HEK293 (cell line): ENCODE measurements at regions not wholly inside any gene's neighbourhood (a gene's known extent, or its start where the extent isn't known, plus 50 kb on each side); places are given as distances from the start of the nearest gene placed in this dataset.

Experiments used
- GFI1B ChIP-seq: fragments of 450-650 bp; formaldehyde crosslinking; IDR thresholded peaks from 2 replicates; pipeline ENCODE4 v1.5.1; 2016; ENCODE audit warnings: missing biosample characterization, missing genetic modification characterization
- HOXA7 ChIP-seq: sonication (generic); formaldehyde crosslinking; IDR thresholded peaks from 2 replicates; pipeline ENCODE4 v1.8.1; 2022; ENCODE audit warnings: missing genetic modification reagents, borderline replicate concordance
- KLF7 ChIP-seq: fragments of 450-650 bp; formaldehyde crosslinking; IDR thresholded peaks from 2 replicates; pipeline ENCODE4 v1.5.1; 2016; ENCODE audit warnings: missing biosample characterization, missing genetic modification characterization, borderline replicate concordance
- ZIC2 ChIP-seq: fragments of 450-650 bp; formaldehyde crosslinking; IDR thresholded peaks from 2 replicates; pipeline ENCODE4 v1.5.1; 2016; ENCODE audit warnings: missing biosample characterization, missing genetic modification characterization
- ZNF140 ChIP-seq: fragments of 450-650 bp; formaldehyde crosslinking; IDR thresholded peaks from 2 replicates; pipeline ENCODE4 v1.5.1; 2016; ENCODE audit warnings: missing biosample characterization, missing genetic modification characterization
- ZNF174 ChIP-seq: fragments of 450-650 bp; formaldehyde crosslinking; IDR thresholded peaks from 2 replicates; pipeline ENCODE4 v1.5.0; 2017; ENCODE audit warnings: missing biosample characterization, mild to moderate bottlenecking, missing genetic modification characterization
- ZNF24 ChIP-seq: fragments of 450-650 bp; formaldehyde crosslinking; IDR thresholded peaks from 2 replicates; pipeline ENCODE4 v1.5.1; 2016; ENCODE audit warnings: missing biosample characterization, missing genetic modification characterization
- ZNF707 ChIP-seq: fragments of 450-650 bp; formaldehyde crosslinking; IDR thresholded peaks from 2 replicates; pipeline ENCODE4 v1.5.1; 2016; ENCODE audit warnings: missing biosample characterization, missing genetic modification characterization
- ZNF792 ChIP-seq: fragments of 450-650 bp; formaldehyde crosslinking; IDR thresholded peaks from 2 replicates; pipeline ENCODE4 v1.5.1; 2016; ENCODE audit warnings: missing biosample characterization, missing genetic modification characterization
- TF ChIP-seq, protein P1 (sequence below): fragments of 450-650 bp; formaldehyde crosslinking; IDR thresholded peaks from 2 replicates; pipeline ENCODE4 v1.5.1; 2016; ENCODE audit warnings: missing biosample characterization, missing genetic modification characterization
- TF ChIP-seq, protein P2 (sequence below): fragments of 450-650 bp; formaldehyde crosslinking; IDR thresholded peaks from 2 replicates; pipeline ENCODE4 v1.5.1; 2016; ENCODE audit warnings: missing biosample characterization, missing genetic modification characterization
- TF ChIP-seq, protein P3 (sequence below): fragments of 450-650 bp; formaldehyde crosslinking; IDR thresholded peaks from 2 replicates; pipeline ENCODE4 v1.5.1; 2016; ENCODE audit warnings: missing biosample characterization, missing genetic modification characterization, borderline replicate concordance

DNA sequence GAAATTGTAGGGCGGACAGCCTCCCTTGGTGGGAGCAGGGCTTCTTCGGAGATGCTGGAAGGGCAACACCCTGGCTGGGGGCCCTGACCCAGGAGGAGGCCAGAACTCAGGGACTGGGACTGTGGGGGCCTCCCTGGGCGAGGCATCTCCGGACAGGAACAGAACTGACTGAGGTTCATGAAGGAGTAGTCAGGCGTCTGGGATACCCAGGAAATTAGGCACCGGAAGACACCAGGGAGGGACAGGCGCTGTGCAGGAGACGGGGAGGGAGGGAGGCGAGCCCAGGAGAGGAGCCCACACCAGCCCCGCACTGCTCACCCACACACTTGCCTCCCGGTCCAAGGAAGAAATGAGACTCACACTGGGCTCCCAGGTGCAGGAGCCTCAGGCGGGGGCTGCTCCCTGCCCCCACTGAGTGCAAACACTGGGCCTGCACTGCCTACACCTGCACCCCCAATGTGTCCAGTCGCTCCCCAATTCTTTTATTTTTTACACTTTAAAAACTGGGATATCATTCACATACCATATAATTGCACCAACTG is 262.6 kb upstream of the SFSWAP start:
- TF ChIP-seq ZNF140 (tag by site-specific recombination) (no peak), GFI1B (tag by site-specific recombination) (no peak), ZNF792 (tag by site-specific recombination) (no peak), HOXA7 (CRISPR knock-in tag) (no peak), KLF7 (no peak), ZNF24 (tag by site-specific recombination) (no peak), ZNF707 (no peak), ZIC2 (tag by site-specific recombination) (no peak), ZNF174 (tag by site-specific recombination) (no peak)
- TF ChIP-seq, protein P1, sequence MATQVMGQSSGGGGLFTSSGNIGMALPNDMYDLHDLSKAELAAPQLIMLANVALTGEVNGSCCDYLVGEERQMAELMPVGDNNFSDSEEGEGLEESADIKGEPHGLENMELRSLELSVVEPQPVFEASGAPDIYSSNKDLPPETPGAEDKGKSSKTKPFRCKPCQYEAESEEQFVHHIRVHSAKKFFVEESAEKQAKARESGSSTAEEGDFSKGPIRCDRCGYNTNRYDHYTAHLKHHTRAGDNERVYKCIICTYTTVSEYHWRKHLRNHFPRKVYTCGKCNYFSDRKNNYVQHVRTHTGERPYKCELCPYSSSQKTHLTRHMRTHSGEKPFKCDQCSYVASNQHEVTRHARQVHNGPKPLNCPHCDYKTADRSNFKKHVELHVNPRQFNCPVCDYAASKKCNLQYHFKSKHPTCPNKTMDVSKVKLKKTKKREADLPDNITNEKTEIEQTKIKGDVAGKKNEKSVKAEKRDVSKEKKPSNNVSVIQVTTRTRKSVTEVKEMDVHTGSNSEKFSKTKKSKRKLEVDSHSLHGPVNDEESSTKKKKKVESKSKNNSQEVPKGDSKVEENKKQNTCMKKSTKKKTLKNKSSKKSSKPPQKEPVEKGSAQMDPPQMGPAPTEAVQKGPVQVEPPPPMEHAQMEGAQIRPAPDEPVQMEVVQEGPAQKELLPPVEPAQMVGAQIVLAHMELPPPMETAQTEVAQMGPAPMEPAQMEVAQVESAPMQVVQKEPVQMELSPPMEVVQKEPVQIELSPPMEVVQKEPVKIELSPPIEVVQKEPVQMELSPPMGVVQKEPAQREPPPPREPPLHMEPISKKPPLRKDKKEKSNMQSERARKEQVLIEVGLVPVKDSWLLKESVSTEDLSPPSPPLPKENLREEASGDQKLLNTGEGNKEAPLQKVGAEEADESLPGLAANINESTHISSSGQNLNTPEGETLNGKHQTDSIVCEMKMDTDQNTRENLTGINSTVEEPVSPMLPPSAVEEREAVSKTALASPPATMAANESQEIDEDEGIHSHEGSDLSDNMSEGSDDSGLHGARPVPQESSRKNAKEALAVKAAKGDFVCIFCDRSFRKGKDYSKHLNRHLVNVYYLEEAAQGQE: no peak
- TF ChIP-seq, protein P2, sequence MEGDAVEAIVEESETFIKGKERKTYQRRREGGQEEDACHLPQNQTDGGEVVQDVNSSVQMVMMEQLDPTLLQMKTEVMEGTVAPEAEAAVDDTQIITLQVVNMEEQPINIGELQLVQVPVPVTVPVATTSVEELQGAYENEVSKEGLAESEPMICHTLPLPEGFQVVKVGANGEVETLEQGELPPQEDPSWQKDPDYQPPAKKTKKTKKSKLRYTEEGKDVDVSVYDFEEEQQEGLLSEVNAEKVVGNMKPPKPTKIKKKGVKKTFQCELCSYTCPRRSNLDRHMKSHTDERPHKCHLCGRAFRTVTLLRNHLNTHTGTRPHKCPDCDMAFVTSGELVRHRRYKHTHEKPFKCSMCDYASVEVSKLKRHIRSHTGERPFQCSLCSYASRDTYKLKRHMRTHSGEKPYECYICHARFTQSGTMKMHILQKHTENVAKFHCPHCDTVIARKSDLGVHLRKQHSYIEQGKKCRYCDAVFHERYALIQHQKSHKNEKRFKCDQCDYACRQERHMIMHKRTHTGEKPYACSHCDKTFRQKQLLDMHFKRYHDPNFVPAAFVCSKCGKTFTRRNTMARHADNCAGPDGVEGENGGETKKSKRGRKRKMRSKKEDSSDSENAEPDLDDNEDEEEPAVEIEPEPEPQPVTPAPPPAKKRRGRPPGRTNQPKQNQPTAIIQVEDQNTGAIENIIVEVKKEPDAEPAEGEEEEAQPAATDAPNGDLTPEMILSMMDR (tag by site-specific recombination): no peak
- TF ChIP-seq, protein P3, sequence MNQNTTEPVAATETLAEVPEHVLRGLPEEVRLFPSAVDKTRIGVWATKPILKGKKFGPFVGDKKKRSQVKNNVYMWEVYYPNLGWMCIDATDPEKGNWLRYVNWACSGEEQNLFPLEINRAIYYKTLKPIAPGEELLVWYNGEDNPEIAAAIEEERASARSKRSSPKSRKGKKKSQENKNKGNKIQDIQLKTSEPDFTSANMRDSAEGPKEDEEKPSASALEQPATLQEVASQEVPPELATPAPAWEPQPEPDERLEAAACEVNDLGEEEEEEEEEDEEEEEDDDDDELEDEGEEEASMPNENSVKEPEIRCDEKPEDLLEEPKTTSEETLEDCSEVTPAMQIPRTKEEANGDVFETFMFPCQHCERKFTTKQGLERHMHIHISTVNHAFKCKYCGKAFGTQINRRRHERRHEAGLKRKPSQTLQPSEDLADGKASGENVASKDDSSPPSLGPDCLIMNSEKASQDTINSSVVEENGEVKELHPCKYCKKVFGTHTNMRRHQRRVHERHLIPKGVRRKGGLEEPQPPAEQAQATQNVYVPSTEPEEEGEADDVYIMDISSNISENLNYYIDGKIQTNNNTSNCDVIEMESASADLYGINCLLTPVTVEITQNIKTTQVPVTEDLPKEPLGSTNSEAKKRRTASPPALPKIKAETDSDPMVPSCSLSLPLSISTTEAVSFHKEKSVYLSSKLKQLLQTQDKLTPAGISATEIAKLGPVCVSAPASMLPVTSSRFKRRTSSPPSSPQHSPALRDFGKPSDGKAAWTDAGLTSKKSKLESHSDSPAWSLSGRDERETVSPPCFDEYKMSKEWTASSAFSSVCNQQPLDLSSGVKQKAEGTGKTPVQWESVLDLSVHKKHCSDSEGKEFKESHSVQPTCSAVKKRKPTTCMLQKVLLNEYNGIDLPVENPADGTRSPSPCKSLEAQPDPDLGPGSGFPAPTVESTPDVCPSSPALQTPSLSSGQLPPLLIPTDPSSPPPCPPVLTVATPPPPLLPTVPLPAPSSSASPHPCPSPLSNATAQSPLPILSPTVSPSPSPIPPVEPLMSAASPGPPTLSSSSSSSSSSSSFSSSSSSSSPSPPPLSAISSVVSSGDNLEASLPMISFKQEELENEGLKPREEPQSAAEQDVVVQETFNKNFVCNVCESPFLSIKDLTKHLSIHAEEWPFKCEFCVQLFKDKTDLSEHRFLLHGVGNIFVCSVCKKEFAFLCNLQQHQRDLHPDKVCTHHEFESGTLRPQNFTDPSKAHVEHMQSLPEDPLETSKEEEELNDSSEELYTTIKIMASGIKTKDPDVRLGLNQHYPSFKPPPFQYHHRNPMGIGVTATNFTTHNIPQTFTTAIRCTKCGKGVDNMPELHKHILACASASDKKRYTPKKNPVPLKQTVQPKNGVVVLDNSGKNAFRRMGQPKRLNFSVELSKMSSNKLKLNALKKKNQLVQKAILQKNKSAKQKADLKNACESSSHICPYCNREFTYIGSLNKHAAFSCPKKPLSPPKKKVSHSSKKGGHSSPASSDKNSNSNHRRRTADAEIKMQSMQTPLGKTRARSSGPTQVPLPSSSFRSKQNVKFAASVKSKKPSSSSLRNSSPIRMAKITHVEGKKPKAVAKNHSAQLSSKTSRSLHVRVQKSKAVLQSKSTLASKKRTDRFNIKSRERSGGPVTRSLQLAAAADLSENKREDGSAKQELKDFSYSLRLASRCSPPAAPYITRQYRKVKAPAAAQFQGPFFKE (tag by site-specific recombination): no peak
